ENCODE measurements at regions not wholly inside any gene's neighbourhood (a gene's known extent, or its start where the extent isn't known, plus 50 kb on each side); places are given as distances from the start of the nearest gene placed in this dataset.
A peak's percentile ranks its signal among the peaks of the same experiment; 100 is the strongest.
"Not testable (repeated sequence)": the region's sequence is repeated elsewhere in the genome, so short reads cannot be mapped to it uniquely, and the experiment has no call there.

DNA sequence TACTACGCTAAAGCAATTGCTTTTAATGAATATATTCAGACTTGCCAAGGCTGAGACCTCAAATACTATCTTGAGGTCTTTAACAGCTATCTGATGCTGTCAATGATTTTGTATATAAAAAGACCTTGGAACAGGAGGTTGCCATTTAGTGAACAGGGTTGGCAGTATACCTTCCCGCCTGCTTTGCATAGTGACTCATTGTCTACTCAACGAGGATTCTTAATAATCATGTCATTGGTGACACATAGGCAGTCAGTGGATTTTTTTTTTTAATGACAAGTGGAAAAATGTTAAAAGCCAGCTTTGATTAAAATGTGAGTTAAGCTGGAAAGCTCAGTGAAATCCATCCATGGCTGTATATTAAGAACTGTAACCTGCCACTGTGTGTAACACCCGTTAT is 164.0 kb downstream of the ASMT start:
- DNase-seq: no peak

DNA sequence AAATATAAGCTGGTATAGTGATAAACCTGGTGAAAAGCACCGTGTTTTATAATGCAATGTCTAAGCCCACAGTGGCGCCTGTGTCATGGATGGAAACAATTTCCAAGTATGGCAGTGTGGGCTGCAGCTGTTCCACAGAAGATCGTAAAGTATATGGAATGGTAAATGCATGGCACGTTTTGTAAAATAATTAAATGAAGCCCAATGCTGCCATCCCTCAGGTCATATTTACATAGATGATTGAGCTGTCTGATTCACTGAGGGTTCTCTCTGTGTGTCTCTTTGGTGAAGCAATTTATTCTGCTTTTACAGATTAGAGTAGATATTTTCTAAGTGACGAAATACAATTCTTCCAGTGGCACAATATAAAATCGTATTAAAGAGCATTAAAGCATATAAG is 164.8 kb downstream of the ASMT start:
- DNase-seq: no peak

DNA sequence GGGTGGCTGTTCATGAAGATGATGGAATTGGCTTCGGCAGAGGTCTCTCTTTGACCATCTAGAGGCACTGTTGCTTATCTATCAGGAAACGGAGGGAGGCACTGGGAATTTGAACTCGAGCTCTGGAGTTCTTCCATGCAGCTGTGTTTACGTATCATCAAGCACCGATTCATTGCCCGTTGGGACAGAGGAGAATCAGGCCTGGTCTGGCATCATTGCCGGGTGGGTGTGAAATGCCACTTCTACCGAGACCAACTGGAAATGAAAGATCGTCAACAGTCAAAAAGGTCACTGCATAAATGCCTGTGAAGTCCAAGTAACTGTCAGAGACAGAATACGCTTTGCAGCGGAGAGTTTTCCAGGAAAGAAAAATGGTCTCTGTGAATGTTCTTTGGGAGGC is 166.9 kb downstream of the ASMT start:
- DNase-seq: peak; percentile 12

DNA sequence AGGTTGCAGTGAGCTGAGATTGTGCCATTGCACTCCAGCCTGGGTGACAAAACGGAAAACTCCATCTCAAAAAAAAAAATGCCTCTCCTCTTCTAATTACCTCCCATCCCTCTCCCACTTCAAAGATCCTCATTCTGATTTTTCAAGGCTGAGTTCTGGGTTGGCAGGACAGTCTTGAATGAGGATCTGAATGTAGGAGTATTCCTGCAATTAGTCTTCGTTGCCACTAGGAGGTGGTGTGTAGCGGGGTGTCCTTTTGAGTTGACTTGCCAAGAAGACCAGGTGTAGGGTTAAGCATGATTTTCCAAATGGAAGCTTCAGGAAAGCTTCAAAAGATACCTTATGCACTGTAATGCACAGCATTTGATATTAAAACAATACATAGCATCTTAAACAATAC is 169.9 kb downstream of the ASMT start:
- no peak for DNase-seq

DNA sequence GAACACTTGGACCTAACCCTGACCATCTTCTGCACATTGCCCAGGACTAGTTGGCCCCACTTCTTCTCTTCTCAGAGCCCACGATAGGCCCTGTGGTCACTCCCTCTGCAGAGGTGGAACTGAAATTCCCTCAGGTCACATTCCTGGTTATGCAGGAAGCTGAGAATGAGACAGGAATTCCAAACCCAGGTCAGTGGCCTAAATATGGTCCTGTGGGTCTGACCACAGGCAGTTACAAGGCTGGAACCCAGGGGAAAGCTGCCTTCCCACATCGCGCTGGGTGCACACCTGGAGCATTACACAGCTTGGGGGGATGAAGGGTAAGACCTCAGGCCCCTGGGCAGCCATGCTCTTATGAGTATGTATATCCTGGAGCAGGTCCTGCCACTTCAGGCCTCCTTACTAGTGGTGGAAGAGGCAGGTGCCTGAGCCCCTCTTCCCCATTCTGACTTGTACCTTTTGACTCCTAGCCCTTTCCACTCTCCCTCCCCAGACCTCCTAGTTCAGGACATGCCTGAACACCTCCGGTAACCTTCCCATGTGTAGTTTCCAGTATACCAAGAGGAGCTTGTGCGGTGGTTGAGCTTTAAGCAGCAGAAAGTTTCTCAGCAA is 173.5 kb downstream of the ASMT start:
- DNase-seq: no peak

DNA sequence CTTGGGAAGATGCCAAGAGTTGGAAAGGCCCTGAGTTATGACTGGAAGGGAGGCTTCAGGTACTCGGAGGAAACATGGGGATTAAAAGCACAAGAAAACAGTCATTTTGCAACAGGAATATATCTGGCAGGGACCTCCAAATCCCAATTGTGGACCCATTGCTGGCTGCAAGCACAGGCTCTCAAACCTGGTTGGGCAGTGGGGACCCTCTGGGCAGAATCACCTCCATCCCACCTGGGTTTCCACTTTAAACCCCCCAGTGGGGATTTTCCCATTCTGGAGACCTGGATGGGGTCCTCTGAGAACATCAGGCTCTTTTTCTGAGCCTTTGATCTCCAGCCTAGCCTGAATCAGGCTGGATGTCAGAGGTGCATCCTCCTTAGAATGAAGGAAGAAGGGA is 177.8 kb downstream of the ASMT start:
- no peak for DNase-seq

DNA sequence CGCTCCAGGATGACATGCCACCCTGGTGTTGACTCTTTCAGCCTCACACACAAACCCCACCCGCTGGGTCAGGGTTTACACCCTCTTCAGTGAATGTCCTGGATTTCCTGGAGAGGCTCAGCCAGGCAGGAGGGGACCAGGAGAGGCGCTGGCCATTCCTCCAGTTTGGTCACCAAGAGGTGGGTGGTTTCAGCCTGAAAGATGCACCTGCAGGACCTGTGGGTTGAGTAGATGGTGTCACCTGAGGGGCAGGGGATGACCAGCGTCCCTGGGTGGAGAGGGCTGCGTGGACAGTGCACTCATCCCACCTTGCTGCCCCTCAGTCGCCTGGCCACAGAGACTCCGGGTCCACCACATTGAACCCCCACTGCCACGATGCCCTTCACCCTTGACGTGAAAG is 179.7 kb downstream of the ASMT start:
- no peak for DNase-seq

DNA sequence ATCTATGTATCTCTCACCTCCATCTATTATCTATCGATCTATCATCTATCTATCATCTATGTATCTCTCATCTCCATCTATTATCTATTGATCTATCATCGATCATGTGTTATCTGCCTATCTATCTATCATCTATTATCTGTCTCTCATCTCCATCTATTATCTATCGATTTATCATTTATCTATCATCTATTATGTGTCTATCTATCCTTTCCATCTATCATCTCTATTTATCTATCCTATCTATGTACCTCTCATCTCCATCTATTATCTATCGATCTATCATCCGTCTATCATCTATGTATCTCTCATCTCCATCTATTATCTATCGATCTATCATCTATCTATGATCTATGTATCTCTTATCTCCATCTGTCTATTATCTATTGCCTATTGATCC is 188.1 kb downstream of the ASMT start:
- no peak for DNase-seq

DNA sequence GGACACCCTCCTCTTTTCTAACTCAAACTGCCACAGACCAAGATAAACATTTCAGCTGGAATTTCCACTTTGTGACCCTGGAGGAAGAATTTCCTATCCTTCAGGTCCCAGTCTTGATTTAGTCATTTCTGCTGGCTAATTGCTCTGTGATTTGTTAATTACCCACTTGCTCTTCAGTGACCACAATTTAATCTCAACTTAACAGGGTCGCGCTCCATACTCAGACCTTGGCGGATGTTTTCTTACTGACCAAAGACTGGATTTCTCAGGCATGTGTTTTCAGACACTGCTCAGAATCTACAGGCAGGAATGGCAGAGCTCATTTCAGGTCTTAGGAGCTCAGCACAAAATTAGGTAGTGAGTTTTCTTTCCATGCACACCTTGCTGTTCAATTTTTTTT is 188.9 kb downstream of the ASMT start:
- no peak for DNase-seq

DNA sequence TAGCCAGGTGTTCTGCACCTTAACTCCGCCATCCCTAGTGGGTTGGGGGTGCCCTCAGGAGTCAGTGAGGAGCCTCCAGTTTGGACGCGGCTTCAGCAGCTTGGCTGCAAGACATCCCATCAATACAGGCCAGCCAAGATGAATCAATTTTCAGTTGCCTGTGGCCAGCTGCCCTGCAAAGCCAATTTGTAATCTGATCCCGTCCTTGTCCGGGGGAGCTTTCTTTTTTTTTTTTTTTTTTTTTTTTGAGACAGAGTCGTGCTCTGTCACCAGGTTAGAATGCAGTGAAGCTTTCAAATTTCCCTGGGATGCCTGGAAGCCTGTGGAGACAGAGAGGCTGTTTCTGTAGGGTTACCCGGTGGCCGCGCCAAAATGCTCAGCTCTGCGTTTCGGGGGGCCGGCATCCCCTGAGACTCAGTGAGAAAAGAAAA is 192.5 kb downstream of the ASMT start:
- no peak for DNase-seq

DNA sequence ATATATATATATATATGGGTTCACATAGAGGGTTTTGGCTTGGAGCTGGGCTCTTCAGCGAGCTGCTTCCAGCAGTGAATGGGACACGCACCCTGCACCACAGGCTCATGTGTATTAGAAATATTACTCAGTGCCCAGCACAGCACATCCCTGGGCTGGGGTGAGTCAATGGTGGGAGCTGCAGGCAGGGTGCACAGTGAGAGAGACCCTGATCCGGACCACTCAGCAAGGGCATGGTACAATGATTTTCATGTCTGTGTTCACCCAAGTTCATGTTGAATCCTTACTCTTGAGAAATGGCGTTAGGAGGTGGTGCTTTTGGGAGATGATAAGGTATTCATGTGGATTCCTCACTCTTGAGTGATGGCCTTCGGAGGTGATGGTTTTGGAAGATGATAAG is 194.7 kb downstream of the ASMT start:
- no peak for DNase-seq

DNA sequence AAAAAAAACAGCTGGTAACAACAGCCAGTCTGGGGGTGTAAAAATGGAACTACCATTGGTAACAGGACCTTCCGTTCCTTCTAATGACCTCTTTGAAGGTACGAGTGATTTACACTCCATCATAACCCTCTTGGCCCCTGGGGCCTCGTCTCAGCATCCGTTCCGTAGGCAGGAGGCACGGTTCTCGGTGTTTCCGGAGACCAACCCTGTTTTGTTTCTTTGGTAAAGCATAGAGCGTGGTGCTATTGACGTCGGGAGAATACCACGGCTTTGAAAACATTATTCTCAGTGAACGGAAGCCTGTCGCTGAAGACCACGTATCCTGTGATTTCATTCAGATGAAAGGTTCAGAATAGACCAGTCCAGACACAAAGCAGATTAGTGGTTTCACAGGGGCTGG is 198.9 kb downstream of the ASMT start:
- no peak for DNase-seq

DNA sequence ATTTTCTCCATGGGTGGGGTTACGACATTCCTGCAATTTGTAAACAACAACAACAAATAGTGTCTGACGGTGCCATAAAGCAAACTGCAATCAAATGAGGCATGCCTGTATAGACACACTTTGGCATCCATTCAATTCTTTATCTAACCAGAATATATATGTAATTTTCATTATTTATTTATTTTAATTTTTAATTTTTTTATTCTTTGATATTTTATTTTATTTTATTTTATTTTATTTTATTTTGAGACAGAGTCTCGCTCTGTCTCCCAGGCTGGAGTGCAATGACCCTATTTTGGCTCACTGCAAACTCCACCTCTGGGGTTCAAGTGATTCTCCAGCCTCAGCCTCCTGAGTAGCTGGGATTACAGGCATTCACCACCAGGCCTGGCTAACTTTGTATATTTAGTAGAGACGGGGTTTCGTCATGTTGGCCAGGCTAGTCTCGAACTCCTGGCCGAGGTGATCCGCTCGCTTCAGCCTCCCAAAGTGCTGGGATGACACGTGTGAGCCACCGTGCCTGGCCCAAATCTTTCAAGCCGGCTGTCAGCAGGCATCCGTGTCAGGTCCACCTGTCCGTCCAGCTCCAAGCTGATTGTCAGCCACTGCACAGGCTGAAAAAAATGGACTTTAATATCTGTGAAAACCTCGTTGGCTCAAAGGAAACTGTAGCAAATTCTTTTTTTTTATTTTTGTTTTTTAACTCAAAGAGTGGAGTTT is 200.8 kb downstream of the ASMT start:
- no peak for DNase-seq

DNA sequence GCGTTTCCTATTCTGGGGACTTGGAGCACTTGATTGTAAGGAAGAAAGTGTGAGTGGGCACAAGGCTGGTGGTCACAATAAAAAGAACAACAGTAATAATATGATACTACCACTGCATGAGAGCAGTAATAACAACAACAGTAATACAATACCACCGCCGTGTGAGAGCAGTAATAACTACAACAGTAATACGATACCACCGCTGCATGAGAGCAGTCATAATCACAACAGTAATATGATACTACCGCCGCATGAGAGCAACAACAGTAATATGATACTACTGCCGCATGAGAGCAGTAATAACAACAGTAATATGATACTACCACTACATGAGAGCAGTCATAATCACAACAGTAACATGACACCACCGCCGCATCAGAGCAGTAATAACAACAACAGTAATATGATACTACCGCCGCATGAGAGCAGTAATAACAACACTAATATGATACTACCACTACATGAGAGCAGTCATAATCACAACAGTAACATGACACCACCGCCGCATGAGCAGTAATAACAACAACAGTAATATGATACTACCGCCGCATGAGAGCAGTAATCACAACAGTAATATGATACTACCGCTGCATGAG is 201.6 kb downstream of the ASMT start:
- DNase-seq: not testable (repeated sequence)

DNA sequence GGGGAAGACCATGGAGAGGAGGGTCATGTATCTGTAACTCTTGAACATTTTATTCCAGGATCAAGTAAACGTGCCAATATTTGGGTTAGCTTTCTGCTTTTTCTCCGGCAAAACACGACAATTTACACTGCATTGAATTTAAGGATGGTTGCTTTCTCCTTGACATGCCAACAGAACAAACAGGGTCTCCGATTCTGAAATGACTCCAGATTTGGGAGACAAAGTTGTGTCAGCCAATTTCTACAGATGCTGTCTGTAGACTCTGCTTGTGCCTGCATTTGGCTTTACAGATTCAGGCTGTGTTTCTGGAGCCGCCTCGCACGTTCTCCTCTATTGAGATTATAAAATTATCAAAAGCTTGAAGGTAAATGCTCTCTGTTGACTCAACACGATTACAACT is 207.0 kb downstream of the ASMT start:
- DNase-seq: no peak

DNA sequence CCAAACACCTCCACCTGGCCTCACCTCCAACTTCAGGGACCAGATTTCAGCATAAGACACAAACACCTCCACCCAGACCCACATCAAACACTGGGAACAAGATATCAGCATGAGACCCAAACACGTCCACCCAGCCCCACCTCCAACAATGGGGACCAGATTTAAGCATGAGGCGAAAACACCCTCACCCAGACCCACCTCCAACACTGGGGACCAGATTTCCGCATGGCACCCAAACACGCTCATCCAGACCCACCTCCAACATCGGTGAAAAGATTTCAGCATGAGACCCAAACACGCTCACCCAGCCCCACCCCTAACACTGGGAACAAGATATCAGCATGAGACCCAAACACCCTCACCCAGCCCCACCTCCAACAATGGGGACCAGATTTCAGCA is 210.0 kb downstream of the ASMT start:
- no peak for DNase-seq

DNA sequence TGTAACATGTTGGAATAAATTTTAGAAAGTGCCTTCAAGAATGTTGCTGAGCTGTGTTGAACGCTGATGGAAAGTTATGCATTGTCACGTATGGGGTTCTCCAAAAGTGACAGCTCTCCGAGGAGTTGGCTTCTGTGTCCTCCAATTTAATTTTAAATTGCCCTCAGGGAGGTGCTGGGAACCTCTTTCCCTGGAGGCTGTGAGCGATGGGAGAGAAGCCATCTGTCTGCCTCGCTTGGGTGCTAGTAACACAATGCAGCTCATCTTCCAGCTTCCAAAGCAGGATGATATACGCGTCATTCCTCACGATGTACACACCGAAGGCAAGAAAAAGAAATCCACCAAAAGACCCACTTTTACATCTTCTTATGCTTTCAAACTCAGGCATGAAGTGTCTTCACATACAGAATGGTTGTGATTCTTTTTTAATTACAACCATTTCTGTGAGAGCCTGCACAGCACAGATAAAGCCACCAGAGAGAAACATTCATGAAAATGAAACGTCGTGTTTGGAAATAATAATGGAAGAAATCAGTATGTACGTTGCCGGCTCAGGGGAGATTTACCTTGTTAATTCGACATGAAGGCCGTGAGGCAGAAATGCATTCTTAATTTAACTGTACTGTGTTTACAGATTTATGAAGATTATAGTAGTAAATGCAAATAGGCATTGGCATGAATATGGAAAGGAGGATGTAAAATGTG is 218.9 kb downstream of the ASMT start:
- no peak for DNase-seq

DNA sequence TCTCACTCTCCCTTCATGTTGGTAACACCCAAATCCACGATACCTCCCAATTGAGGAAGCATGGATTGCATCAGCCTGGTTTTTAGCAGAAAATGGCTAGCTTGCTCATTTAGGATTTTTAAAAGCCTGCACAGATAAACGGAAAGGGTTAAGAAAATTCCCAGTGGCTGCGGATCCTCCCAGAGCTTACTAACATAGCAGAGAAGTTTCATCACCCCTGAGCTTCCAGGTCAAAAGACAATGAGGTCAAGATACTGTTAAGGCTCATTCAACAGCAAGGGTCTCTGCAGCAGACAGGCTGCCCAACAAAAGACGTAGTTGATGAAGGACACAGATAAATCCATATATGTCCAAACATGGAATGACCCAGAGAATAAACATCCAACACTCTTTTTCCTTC is 220.2 kb downstream of the ASMT start:
- no peak for DNase-seq

DNA sequence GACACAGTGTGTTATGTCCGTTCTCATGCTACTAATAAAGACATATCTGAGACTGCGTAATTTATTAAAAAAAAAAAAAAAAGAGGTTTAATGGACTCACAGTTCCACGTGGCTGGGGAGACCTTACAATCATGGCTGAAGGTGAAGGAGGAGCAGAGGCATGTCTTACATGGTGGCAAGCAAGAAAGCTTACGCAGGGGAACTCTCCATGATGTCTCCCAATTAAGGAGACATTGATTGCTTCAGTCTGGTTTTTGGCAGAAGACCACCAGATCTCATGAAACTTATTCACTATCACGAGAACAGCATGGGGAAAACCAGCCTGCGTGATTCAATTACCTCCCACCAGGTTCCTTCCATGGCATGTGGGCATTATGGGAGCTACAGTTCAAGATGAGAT is 221.8 kb downstream of the ASMT start:
- DNase-seq: no peak

DNA sequence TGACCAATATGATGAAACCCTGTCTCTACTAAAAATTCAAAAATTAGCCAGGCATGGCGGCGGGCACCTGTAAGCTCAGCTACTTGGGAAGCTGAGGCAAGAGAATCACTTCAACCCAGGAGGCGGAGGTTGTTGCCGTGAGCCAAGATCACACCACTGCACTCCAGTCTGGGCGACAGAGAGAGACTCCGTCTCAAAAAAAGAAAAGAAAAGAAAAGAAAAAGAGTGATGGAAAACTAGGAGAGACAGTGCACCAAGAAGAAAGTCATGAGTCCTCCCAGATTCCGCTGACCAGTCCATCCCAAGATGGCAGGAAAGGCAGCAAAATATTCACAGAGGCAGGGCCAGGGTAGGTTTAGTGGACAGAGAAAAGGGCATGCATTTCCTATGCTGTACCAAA is 226.9 kb downstream of the ASMT start:
- no peak for DNase-seq

DNA sequence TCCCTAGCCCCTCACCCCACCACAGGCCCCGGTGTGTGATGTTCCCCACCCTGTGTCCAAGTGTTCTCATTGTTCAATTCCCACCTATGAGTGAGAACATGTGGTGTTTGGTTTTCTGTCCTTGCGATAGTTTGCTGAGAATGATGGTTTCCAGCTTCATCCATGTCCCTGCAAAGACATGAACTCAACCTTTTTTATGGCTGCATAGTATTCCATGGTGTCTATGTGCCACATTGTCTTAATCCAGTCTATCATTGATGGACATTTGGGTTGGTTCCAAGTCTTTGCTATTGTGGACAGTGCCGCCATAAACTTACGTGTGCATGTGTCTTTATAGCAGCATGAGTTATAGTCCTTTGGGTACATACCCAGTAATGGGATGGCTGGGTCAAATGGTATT is 232.1 kb downstream of the ASMT start:
- DNase-seq: not testable (repeated sequence)

DNA sequence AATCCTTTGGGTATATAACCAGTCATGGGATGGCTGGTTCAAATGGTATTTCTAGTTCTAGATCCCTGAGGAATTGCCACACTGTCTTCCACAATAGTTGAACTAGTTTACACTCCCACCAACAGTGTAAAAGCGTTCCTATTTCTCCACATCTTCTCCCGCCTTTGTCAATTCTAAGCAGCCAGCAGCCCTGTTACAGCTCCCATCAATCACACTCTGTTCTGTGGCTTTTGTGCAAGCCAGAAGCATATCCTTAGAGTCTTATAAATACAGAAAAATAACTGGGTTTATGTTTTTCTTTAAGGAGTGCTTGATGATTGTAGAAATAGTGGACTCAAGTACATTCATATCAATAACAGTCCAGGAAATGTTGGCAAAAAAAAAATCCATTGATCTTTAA is 232.9 kb downstream of the ASMT start:
- not testable (repeated sequence) for DNase-seq

DNA sequence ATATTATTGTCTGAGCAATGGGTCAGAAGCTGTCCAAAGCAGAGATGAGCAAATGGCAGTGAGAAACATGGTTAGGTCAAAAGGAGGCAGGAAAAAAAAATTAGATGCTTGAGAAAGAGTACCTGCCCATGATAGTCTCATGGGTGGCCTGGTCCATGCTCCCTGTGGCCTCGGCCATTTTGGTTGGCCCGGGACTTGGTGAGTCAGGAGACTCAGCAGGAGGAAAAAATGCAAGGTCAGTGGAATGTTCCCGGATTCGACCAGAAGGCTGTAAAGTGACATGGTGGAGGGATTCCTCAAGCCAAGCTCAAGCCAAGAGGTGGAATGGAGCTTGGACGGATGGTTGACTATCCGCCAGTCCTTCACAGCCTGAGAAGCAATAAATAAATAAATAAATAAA is 236.7 kb downstream of the ASMT start:
- no peak for DNase-seq

Data from muscle of arm (tissue), 1 donor.